ENCODE measurements at regions not wholly inside any gene's neighbourhood (a gene's known extent, or its start where the extent isn't known, plus 50 kb on each side); places are given as distances from the start of the nearest gene placed in this dataset.

DNA sequence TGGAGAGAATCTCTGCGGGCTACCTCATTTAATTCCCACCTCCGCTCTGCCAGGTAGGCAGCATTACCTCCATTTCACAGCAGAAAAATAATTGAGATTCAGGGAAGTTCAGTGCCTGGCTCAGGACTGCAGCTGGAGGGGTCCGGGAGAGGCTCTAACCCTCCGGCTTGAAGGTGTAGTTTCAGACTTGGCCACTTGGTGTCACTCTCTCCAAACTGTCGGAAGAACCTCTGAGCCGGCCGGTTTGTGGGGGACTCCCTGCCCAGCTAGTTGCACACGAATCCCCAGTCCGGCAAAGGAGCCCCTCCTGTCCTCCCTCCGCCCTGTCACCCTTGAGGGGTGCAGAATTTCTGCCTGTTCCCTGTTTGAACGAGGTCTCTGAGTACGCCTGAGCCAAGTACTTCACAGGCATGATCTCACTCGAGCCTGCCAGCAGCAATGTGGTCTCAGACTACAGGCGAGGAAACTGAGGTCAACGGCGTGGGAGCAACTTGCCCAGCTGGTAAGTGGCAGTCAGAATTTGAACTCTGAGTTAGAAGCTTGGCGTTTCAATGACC, 144.7 kb upstream of the ZNF716 start:
- Mint-ChIP-seq H3K27ac (no peak overlapping the region), H3K4me3 (no peak overlapping the region), H3K27me3 (ENCODE audit: low read depth) (no peaks in the 10 kb centered on the region), H3K9me3 (peaks cover 8 to 16% of the 10 kb centered on the region in 2 donors), H3K36me3 (ENCODE audit: insufficient read depth in 2 of 2) (peaks cover 7 to 8% of the 10 kb centered on the region in 2 donors), H3K4me1 (ENCODE audit: low read depth) (no peaks in the 10 kb centered on the region)
- peak in 1 of 2 donors; percentile 44 for ATAC-seq (replicated peaks in 1 of 2)
- no peak for DNase-seq

DNA sequence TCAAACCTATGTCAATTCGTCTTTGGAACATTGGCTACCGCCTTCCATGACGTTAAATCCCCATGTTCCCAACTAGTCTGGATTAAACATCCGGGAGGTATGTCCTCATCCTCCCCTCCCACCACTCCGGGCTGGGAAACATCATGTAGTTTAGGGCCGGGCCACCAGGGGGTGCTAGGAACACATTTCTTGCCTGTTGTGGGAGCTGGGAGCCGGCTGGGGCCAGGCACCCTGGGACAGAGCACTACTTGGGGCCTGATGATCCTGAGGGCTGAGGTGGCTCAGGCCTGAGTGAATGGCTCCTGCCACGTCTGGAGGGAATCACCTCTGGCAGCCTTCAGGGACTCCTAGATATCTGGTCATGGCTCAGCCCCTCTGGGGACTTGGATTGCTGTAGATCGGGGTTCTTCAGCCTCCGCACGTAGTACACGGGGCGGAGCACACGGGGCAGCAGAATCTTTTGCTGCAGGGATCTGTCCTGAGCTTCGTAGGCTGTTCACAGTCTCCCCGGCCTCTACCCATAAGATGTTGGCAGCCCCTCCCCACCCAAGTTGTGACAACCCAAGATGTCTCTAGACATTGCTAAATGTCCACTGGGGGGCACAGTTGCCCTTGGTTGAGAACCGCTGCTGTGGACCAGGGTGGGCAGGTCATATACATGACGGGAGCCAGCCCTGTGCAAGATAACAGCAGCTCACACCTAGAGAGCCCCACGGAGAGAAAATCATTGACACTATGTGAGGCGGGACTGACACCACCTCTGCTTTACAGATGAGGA, 141.2 kb upstream of the ZNF716 start:
- no peaks in the 10 kb centered on the region for H3K4me1 Mint-ChIP-seq (ENCODE audit: low read depth)
- H3K27me3 Mint-ChIP-seq (ENCODE audit: low read depth), result no peaks in the 10 kb centered on the region
- ATAC-seq (replicated peaks in 1 of 2) (no peak), DNase-seq (no peak)
- H3K36me3 Mint-ChIP-seq (ENCODE audit: insufficient read depth in 2 of 2), result peaks cover 10 to 12% of the 10 kb centered on the region in 2 donors
- peaks cover 10 to 18% of the 10 kb centered on the region in 2 donors for H3K9me3 Mint-ChIP-seq
- H3K4me3 Mint-ChIP-seq, result no peak overlapping the region
- H3K27ac Mint-ChIP-seq, result no peak overlapping the region

DNA sequence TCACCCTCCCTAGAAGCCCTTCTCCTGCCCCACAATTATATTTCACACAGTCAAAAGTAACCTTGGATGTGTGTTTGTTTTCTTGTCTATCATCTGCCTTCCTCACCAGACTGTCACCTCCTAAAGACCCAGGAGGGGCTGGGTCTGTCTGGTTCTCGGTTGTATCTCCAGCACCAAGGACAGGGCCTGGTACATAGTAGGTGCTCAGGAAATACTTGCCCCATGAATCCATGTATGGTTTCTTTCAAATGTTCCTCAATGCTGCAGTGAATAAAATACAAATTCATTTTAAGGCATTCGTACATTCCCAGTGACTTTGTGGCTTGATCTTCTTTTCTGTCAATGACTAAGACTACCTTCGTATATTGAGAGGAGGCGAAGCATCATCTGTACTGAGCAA, 122.9 kb upstream of the ZNF716 start:
- peaks cover 9 to 31% of the 10 kb centered on the region in 2 donors for H3K9me3 Mint-ChIP-seq
- H3K27ac Mint-ChIP-seq, result no peak overlapping the region
- H3K4me3 Mint-ChIP-seq, result no peak overlapping the region
- H3K4me1 Mint-ChIP-seq (ENCODE audit: low read depth), result no peaks in the 10 kb centered on the region
- DNase-seq (no peak), ATAC-seq (replicated peaks in 1 of 2) (no peak)
- no peaks in the 10 kb centered on the region for H3K27me3 Mint-ChIP-seq (ENCODE audit: low read depth)
- H3K36me3 Mint-ChIP-seq (ENCODE audit: insufficient read depth in 2 of 2), result peaks cover 6 to 15% of the 10 kb centered on the region in 2 donors

DNA sequence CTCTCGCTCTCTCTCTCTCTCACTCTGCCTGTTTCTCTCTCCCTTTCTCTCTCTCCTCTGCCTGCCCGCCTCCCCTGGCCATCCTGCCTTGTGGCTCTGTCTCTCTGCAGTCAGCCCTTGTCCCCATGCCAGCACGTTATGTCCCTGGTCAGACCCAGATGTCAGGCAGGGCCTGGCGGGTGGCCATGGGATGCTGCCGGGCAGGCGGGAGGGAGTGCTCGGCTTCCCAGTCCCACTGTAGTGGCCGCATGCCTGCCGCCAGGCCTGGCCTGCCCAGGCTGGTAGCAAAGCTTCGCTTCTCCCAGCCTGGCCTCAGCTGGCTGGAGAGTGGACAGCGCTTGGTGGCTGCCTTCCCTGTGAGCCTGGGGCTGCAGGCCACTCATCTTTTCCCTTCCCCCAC, 121.5 kb upstream of the ZNF716 start:
- peaks cover 10 to 31% of the 10 kb centered on the region in 2 donors for H3K9me3 Mint-ChIP-seq
- ATAC-seq (replicated peaks in 1 of 2) (no peak), DNase-seq (no peak)
- H3K4me3 Mint-ChIP-seq, result no peak overlapping the region
- no peak overlapping the region for H3K27ac Mint-ChIP-seq
- peaks cover 8 to 15% of the 10 kb centered on the region in 2 donors for H3K36me3 Mint-ChIP-seq (ENCODE audit: insufficient read depth in 2 of 2)
- H3K4me1 Mint-ChIP-seq (ENCODE audit: low read depth), result no peaks in the 10 kb centered on the region
- H3K27me3 Mint-ChIP-seq (ENCODE audit: low read depth), result no peaks in the 10 kb centered on the region

DNA sequence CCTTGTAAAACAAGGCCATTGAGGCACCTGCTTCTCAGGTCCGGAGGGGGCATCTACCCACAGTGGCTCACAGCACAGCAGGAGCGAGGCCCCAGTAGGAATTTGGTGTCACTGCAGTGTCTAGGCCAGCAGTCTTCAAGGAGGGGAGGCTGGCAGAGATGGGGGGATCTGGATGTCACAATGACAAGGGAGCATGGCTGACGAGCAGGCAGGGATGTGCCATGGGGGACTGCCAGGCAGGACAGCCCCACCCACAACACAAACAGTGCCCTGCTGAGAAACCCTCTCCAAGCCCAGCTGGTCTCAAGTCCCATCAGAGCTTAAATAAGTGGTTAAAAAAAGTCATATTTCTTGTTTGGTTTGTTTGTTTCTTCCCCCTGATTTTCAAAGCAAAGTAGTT, 121.0 kb upstream of the ZNF716 start:
- Mint-ChIP-seq H3K4me1 (ENCODE audit: low read depth) (no peaks in the 10 kb centered on the region), H3K4me3 (no peak overlapping the region), H3K9me3 (peaks cover 10 to 31% of the 10 kb centered on the region in 2 donors), H3K27me3 (ENCODE audit: low read depth) (no peaks in the 10 kb centered on the region), H3K27ac (no peak overlapping the region), H3K36me3 (ENCODE audit: insufficient read depth in 2 of 2) (peaks cover 8 to 15% of the 10 kb centered on the region in 2 donors)
- no peak for DNase-seq
- no peak for ATAC-seq (replicated peaks in 1 of 2)

DNA sequence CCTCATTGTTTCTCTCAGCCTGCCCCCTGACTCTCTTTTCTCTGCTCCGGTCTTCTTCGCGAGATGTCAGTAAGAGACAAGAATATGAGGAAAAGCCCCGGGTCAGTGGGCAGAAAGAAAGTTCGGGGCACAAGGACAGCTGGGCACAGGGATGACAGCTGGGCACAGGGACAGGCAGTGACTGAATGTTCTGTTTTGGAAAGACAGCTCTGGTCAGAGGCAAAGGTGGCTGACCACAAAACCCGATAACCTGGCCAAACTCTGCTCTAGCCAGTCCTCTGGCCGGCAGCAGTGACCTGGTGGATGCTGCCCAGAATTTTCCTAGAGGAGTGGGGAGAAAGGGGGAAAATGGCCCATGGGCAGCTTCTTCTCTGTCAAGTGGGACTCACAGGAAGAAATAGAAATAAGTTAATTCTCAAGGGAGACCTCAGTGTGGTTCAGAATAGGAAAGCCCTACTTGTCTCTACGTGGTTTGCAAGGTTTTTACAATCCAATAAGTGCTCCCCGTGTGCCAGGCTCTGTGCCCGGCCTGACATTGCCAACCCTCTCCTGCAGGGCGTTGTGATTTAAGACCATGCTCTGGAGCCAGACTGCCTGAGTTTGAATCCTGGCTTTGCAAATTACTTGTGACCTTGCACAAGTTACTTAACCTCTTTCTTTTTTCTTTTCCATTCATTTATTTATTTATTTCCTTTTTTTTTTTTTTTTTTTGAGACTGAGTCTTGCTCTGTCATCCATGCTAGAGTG, 110.6 kb upstream of the ZNF716 start:
- DNase-seq (no peak), ATAC-seq (replicated peaks in 1 of 2) (no peak)
- H3K4me1 Mint-ChIP-seq (ENCODE audit: low read depth), result no peaks in the 10 kb centered on the region
- no peak overlapping the region for H3K27ac Mint-ChIP-seq
- H3K4me3 Mint-ChIP-seq, result no peak overlapping the region
- H3K9me3 Mint-ChIP-seq, result peaks cover 9 to 24% of the 10 kb centered on the region in 2 donors
- peaks cover 13 to 15% of the 10 kb centered on the region in 2 donors for H3K36me3 Mint-ChIP-seq (ENCODE audit: insufficient read depth in 2 of 2)
- no peaks in the 10 kb centered on the region for H3K27me3 Mint-ChIP-seq (ENCODE audit: low read depth)

DNA sequence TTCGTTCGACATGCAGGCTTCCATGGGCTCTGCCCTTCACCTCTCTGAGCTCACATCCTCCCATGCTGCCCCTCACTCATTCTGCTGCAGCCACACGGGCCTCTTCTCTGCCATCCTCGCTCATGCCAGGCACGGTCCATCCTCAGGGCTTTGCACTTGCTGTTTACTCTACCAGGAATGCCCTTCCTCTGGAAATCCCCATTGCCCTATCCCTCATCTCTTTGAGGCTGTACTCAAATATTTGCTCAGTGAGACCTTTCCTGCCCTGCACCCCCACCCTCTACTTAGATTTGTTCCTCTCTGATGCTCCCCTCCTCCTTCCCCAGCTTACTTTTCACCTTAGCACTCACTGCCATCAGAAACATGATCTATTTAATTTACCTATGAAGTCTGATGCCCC, 107.0 kb upstream of the ZNF716 start:
- H3K9me3 Mint-ChIP-seq, result peaks cover 11 to 28% of the 10 kb centered on the region in 2 donors
- ATAC-seq (replicated peaks in 1 of 2) (no peak), DNase-seq (no peak)
- H3K36me3 Mint-ChIP-seq (ENCODE audit: insufficient read depth in 2 of 2), result peaks cover 16 to 17% of the 10 kb centered on the region in 2 donors
- no peak overlapping the region for H3K4me3 Mint-ChIP-seq
- no peaks in the 10 kb centered on the region for H3K27me3 Mint-ChIP-seq (ENCODE audit: low read depth)
- no peak overlapping the region for H3K27ac Mint-ChIP-seq
- H3K4me1 Mint-ChIP-seq (ENCODE audit: low read depth), result no peaks in the 10 kb centered on the region

DNA sequence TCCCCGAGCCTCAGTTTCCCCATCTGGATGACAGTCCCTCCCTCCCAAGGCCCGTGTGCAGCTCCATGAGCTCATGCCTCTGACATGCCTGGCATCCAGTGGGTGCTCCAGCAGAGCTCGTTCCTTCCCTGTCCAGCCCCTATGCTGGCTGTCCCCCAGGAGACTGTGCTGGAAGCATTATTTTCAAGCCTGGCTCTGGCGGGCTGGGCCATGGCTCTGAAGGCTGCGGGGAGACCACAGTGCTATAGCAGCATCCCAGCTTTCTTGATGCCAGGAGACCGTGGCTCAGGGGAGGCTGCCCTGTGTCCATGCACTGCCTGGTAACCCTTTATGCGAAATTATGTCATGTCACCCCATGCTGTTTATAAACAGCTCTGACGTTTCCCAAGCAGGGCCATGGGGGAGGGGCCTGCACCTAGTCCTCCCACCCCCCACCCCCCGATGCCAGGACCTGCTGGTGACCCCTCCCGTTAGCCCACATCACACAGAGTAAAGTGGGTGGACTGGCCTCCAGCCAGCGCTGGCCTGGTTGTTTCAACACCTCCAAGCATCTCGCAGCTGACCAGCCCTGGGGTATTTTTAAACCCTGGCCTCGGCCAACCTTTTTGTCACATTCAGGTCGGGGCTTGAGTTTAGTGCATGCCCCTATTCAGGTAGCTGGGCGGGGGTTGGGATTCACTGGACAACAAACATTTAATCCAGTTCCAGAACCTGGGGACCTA, 105.9 kb upstream of the ZNF716 start:
- H3K27ac Mint-ChIP-seq, result no peak overlapping the region
- H3K4me3 Mint-ChIP-seq, result no peak overlapping the region
- peaks cover 14 to 15% of the 10 kb centered on the region in 2 donors for H3K36me3 Mint-ChIP-seq (ENCODE audit: insufficient read depth in 2 of 2)
- ATAC-seq (replicated peaks in 1 of 2) (no peak), DNase-seq (no peak)
- H3K27me3 Mint-ChIP-seq (ENCODE audit: low read depth), result no peaks in the 10 kb centered on the region
- peaks cover 11 to 21% of the 10 kb centered on the region in 2 donors for H3K9me3 Mint-ChIP-seq
- no peaks in the 10 kb centered on the region for H3K4me1 Mint-ChIP-seq (ENCODE audit: low read depth)

DNA sequence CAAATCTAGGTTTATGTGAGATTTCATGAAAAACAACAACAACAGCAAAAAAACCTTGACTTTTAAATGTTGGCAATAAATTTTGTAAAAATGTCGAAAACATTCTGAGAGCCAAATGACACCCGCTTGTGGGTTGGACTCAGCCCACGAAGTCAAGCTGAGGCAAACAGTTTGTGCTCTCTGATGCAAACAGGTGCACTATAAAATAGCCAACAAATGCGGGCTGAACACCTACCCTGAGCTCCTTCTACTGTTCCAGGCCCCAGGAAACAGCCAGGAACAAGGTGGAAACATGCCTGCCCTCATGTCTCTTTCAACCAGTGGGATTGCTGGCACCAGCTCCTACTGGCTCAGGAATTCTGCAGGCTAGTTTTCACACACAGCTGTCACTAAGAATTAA, 105.0 kb upstream of the ZNF716 start:
- Mint-ChIP-seq H3K4me3 (no peak overlapping the region), H3K27ac (no peak overlapping the region), H3K9me3 (peaks cover 15 to 24% of the 10 kb centered on the region in 2 donors), H3K4me1 (ENCODE audit: low read depth) (no peaks in the 10 kb centered on the region), H3K36me3 (ENCODE audit: insufficient read depth in 2 of 2) (peaks cover 14 to 17% of the 10 kb centered on the region in 2 donors), H3K27me3 (ENCODE audit: low read depth) (no peaks in the 10 kb centered on the region)
- no peak for DNase-seq
- ATAC-seq (replicated peaks in 1 of 2), result no peak

DNA sequence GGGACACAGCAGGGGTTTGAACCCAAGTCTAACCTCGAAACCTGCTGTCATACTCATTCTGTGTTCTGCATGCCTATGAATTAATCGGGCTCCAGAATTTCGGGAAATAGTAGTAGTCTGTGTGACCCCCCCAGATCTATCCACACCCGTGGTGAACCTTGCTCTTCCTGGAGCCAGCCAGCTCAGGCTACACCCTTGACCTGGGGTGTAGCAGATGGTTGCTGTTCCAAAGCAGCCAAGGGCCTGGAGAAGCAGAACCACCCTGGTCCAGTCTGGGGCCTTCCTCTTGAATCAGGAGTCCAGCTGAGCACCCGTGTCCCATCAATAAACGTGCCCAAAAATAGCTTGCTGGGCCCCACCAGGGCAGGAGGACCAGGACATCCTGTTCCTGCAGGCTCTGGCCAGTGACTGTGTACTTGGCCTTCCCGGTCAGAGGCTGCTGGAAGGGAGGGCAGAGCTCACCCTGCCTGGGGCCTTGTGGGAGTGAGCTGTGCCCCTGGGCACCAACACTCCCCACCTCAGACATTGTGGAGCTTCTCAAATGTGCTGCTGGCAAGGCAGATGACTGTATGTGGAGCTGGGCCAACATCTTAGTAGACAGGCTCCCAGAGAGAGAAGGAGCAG, 101.2 kb upstream of the ZNF716 start:
- no peaks in the 10 kb centered on the region for H3K27me3 Mint-ChIP-seq (ENCODE audit: low read depth)

DNA sequence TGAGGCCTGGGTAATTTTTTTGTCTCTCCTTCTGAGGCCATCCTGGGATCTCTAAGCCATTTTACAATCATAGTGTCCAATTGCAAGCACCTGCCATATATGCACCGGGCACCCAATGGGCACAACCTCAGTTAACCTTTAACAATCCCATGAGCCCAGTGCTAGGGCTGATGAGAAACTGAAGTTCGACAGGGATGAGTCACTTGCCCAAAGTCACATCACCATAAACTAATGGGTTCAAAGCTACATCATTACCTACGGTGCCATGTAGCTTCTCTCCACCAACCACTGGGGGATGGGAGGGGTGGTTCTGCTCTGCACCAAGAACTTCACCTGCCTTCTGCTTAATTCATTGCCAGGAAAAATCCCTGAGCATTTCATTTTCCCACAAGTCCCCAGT, 95.8 kb upstream of the ZNF716 start:
- H3K36me3 Mint-ChIP-seq (ENCODE audit: insufficient read depth in 2 of 2), result peaks cover 15 to 17% of the 10 kb centered on the region in 2 donors
- H3K27me3 Mint-ChIP-seq (ENCODE audit: low read depth), result no peaks in the 10 kb centered on the region
- H3K27ac Mint-ChIP-seq, result no peak overlapping the region
- no peak overlapping the region for H3K4me3 Mint-ChIP-seq
- no peak for ATAC-seq (replicated peaks in 1 of 2)
- DNase-seq, result no peak
- H3K9me3 Mint-ChIP-seq, result peaks cover 12 to 32% of the 10 kb centered on the region in 2 donors
- no peaks in the 10 kb centered on the region for H3K4me1 Mint-ChIP-seq (ENCODE audit: low read depth)

More for the DNA sequence above, 101.2 kb upstream of the ZNF716 start:
- Mint-ChIP-seq H3K36me3 (ENCODE audit: insufficient read depth in 2 of 2) (peaks cover 9 to 17% of the 10 kb centered on the region in 2 donors), H3K27ac (no peak overlapping the region), H3K9me3 (peaks cover 12 to 22% of the 10 kb centered on the region in 2 donors), H3K4me1 (ENCODE audit: low read depth) (no peaks in the 10 kb centered on the region), H3K4me3 (no peak overlapping the region)
- no peak for ATAC-seq (replicated peaks in 1 of 2)
- DNase-seq, result no peak

DNA sequence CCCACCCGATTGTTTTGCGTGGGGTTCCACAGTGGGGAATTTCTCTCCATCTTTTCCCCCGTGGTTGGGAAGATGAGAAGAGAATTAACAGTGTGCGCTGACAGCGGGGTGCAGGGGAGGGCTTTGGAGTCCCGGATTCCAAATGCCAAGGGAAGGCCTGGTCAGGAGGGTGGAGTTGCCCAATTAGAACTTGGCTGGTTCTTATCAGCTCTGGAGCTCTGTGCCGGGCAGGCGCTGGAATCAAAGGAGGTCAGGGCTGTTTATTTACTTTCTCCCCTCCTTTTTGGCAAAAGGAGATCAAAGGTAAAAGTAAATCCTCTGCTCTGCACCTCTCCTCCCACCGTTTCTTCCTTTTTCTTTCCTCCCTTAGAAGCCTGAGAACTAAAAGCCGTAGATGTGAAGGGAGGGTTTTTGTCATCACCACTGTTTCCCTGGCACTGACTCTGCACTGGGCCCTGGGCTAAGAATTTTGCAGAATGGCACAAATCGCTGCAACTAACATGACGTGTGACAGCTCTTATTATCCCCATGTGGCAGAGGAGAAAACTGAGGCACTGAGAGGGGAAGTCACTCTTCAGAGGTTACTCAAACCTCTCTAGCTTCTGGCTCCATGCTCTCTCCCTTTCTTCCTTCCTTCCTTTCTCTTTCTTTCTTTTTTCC, 95.2 kb upstream of the ZNF716 start:
- Mint-ChIP-seq H3K36me3 (ENCODE audit: insufficient read depth in 2 of 2) (peaks cover 17 to 18% of the 10 kb centered on the region in 2 donors), H3K27me3 (ENCODE audit: low read depth) (no peaks in the 10 kb centered on the region), H3K4me3 (no peak overlapping the region), H3K9me3 (peaks cover 11 to 33% of the 10 kb centered on the region in 2 donors), H3K4me1 (ENCODE audit: low read depth) (no peaks in the 10 kb centered on the region), H3K27ac (no peak overlapping the region)
- ATAC-seq (replicated peaks in 1 of 2), result no peak
- DNase-seq, result no peak
